ENCODE measurements at regions not wholly inside any gene's neighbourhood (a gene's known extent, or its start where the extent isn't known, plus 50 kb on each side); places are given as distances from the start of the nearest gene placed in this dataset.

DNA sequence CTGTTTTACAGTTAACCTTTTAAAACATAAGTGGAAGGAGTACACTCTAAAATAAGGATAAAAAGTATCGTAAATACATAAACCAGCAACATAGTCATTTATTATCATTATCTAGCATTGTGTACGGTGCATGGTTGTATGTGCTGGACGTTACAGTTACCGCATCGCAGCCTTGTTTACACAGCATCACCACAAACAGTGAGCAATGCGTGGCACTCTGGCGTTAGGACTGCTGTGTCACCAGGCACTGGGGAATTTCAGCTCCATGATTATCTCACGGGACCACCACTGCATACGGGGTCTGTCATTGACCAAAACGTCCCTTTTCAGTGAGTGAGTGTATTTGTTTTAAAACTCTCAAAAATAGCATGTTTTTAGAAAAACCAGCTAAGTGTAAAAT, 103.0 kb upstream of the SNTG2 start:
- Mint-ChIP-seq H3K4me1 (no peaks in the 10 kb centered on the region), H3K4me3 (no peak overlapping the region), H3K36me3 (ENCODE audit: low read depth) (no peaks in the 10 kb centered on the region), H3K9me3 (no peaks in the 10 kb centered on the region), H3K27me3 (peaks cover 3% of the 10 kb centered on the region), H3K27ac (no peak overlapping the region)
- CTCF ChIA-PET: interaction anchor here (0.8 kb wide), 1 partner anchor 107 kb away, joined by 3 read pairs; no protein-coding TSS in a partner anchor
- POLR2A ChIA-PET: interaction anchor here (0.6 kb wide), 1 partner anchor 136 kb away, joined by 10 read pairs; no protein-coding TSS in a partner anchor
- no peak for DNase-seq

- Mint-ChIP-seq H3K4me1 (no peaks in the 10 kb centered on the region), H3K4me3 (no peak overlapping the region), H3K36me3 (ENCODE audit: low read depth) (no peaks in the 10 kb centered on the region), H3K27me3 (peaks cover 3% of the 10 kb centered on the region), H3K27ac (no peak overlapping the region), H3K9me3 (no peaks in the 10 kb centered on the region)
- ChIA-PET CTCF (no interaction called here), POLR2A (no interaction called here)
- no peak for DNase-seq
Measured at GRCh38 chr2:844715-845114, 105.9 kb upstream of the SNTG2 start.

- Mint-ChIP-seq H3K4me3 (no peak overlapping the region), H3K36me3 (ENCODE audit: low read depth) (no peaks in the 10 kb centered on the region), H3K9me3 (no peaks in the 10 kb centered on the region), H3K27ac (no peak overlapping the region), H3K4me1 (no peaks in the 10 kb centered on the region), H3K27me3 (peaks cover 13% of the 10 kb centered on the region)
- ChIA-PET CTCF (no interaction called here), POLR2A (no interaction called here)
- no peak for DNase-seq
Measured at GRCh38 chr2:842151-842803, 108.4 kb upstream of the SNTG2 start.

DNA sequence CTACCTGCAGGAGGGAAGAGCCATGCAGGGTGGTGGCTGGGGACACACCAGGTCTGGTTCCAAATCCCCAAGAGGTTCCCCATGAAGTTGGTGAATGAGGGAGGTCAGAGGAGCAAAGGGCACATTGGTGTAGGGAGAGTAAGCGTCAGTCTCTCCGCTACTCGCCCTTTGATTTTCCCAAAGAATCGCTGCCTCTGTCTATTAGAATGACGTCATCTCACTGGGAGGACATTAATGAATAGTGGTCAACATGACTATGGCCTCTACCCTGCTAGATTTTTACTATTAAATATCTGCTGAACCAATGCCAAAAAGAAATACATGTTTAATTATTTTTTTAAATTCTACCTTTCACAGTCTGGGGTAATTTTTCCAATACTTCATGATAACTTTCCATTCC, 109.6 kb upstream of the SNTG2 start:
- Mint-ChIP-seq H3K4me3 (no peak overlapping the region), H3K9me3 (no peaks in the 10 kb centered on the region), H3K27ac (no peak overlapping the region), H3K36me3 (ENCODE audit: low read depth) (no peaks in the 10 kb centered on the region), H3K4me1 (no peaks in the 10 kb centered on the region), H3K27me3 (peaks cover 13% of the 10 kb centered on the region)
- no peak for DNase-seq
- POLR2A ChIA-PET: no interaction called here
- CTCF ChIA-PET: no interaction called here

- Mint-ChIP-seq H3K4me1 (no peaks in the 10 kb centered on the region), H3K9me3 (no peaks in the 10 kb centered on the region), H3K4me3 (no peak overlapping the region), H3K36me3 (ENCODE audit: low read depth) (no peaks in the 10 kb centered on the region), H3K27me3 (peaks cover 13% of the 10 kb centered on the region), H3K27ac (no peak overlapping the region)
- CTCF ChIA-PET: no interaction called here
- no peak for DNase-seq
- POLR2A ChIA-PET: no interaction called here
Measured at GRCh38 chr2:834233-834632, 116.4 kb upstream of the SNTG2 start.

GRCh38 chr2:833180-833579, 117.5 kb upstream of the SNTG2 start:
- ChIA-PET CTCF (no interaction called here), POLR2A (no interaction called here)
- H3K36me3 Mint-ChIP-seq (ENCODE audit: low read depth): no peaks in the 10 kb centered on the region
- H3K4me1 Mint-ChIP-seq: no peaks in the 10 kb centered on the region
- no peak overlapping the region for H3K27ac Mint-ChIP-seq
- H3K9me3 Mint-ChIP-seq: no peaks in the 10 kb centered on the region
- DNase-seq: no peak
- peaks cover 5% of the 10 kb centered on the region for H3K27me3 Mint-ChIP-seq
- H3K4me3 Mint-ChIP-seq: no peak overlapping the region

- Mint-ChIP-seq H3K4me1 (no peaks in the 10 kb centered on the region), H3K27me3 (peaks cover 2% of the 10 kb centered on the region), H3K4me3 (no peak overlapping the region), H3K27ac (no peak overlapping the region), H3K36me3 (ENCODE audit: low read depth) (no peaks in the 10 kb centered on the region), H3K9me3 (no peaks in the 10 kb centered on the region)
- CTCF ChIA-PET: no interaction called here
- POLR2A ChIA-PET: no interaction called here
- DNase-seq: no peak
Measured at GRCh38 chr2:832635-833034, 118.0 kb upstream of the SNTG2 start.

- Mint-ChIP-seq H3K36me3 (ENCODE audit: low read depth) (no peaks in the 10 kb centered on the region), H3K27me3 (peaks cover 2% of the 10 kb centered on the region), H3K27ac (no peak overlapping the region), H3K4me3 (no peak overlapping the region), H3K4me1 (no peaks in the 10 kb centered on the region), H3K9me3 (no peaks in the 10 kb centered on the region)
- ChIA-PET POLR2A (no interaction called here), CTCF (no interaction called here)
- DNase-seq: no peak
Measured at GRCh38 chr2:831622-832021, 119.0 kb upstream of the SNTG2 start.

DNA sequence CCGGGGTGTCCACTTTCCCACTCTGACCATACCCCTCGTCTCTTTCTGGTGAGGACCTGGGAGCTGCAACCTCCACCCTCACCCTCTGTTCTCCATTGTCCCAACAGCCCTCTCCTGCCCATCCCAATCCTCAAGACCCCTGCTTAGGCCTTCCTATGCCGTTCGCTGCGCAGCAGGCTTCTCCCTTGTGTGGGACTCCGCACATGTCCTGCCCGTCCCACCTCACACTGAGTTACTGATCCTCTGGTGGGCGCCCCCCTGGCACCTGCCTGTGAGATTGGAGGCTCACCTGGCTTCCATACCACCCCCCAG, 119.5 kb upstream of the SNTG2 start:
- CTCF ChIA-PET: no interaction called here
- H3K9me3 Mint-ChIP-seq: no peaks in the 10 kb centered on the region

DNA sequence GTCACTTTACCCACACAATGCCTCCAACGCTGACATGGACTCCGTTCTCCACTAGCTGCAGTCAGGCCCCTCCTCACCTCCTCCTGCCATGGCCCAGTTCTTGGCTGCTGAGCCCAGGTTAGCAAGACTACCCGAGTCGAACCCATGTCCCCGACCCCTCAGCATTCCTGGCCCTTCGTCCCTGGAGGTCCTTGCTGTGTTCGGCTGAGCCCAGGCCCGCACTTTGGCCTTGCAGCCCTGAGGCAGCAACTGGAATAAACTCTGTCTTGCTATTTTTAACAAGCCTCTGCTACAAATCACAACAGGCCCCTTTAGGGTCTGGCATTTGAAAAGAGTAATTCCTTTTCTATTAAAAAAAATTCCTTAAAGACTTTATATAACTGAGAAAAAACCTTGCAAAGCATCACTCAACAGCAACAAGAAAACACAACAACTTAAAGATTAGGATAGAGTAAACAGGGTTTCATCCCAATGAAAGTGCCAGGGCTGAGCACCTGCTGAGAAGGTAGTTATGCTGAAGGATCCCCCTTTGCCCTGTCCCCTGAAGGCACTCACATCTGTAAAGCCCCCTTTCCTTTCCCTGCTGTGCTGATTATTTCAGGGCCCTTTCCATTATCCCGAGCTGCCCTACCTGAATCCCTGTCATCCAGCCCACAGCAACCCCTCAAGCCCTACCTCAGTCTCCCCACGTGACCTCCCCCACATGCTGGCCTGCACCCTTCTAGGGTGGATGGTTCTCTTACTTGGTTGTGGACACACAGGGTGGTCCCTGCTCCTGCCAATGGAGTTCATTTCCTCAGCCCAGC, 120.0 kb upstream of the SNTG2 start:
- H3K36me3 Mint-ChIP-seq (ENCODE audit: low read depth): no peaks in the 10 kb centered on the region
- H3K27ac Mint-ChIP-seq: no peak overlapping the region
- H3K4me3 Mint-ChIP-seq: no peak overlapping the region
- no peaks in the 10 kb centered on the region for H3K9me3 Mint-ChIP-seq
- H3K4me1 Mint-ChIP-seq: no peaks in the 10 kb centered on the region
- POLR2A ChIA-PET: no interaction called here
- CTCF ChIA-PET: no interaction called here
- DNase-seq: no peak
- H3K27me3 Mint-ChIP-seq: peaks cover 2% of the 10 kb centered on the region

More for the DNA sequence above, 119.5 kb upstream of the SNTG2 start:
- Mint-ChIP-seq H3K27ac (no peak overlapping the region), H3K27me3 (peaks cover 2% of the 10 kb centered on the region), H3K4me1 (no peaks in the 10 kb centered on the region), H3K4me3 (no peak overlapping the region), H3K36me3 (ENCODE audit: low read depth) (no peaks in the 10 kb centered on the region)
- POLR2A ChIA-PET: no interaction called here
- no peak for DNase-seq

GRCh38 chr2:829047-829446, 121.6 kb upstream of the SNTG2 start:
- CTCF ChIA-PET: no interaction called here
- Mint-ChIP-seq H3K9me3 (no peaks in the 10 kb centered on the region), H3K27me3 (peaks cover 6% of the 10 kb centered on the region), H3K4me3 (no peak overlapping the region), H3K27ac (no peak overlapping the region), H3K36me3 (ENCODE audit: low read depth) (no peaks in the 10 kb centered on the region), H3K4me1 (no peaks in the 10 kb centered on the region)
- POLR2A ChIA-PET: no interaction called here
- no peak for DNase-seq

GRCh38 chr2:824954-825353, 125.7 kb upstream of the SNTG2 start:
- Mint-ChIP-seq H3K27me3 (peaks cover 3% of the 10 kb centered on the region), H3K27ac (no peak overlapping the region), H3K36me3 (ENCODE audit: low read depth) (no peaks in the 10 kb centered on the region), H3K4me3 (no peak overlapping the region), H3K4me1 (no peaks in the 10 kb centered on the region), H3K9me3 (no peaks in the 10 kb centered on the region)
- POLR2A ChIA-PET: no interaction called here
- no peak for DNase-seq
- CTCF ChIA-PET: no interaction called here

- ChIA-PET CTCF (no interaction called here), POLR2A (no interaction called here)
- H3K9me3 Mint-ChIP-seq: no peaks in the 10 kb centered on the region
Measured at GRCh38 chr2:824524-824923, 126.1 kb upstream of the SNTG2 start.

DNA sequence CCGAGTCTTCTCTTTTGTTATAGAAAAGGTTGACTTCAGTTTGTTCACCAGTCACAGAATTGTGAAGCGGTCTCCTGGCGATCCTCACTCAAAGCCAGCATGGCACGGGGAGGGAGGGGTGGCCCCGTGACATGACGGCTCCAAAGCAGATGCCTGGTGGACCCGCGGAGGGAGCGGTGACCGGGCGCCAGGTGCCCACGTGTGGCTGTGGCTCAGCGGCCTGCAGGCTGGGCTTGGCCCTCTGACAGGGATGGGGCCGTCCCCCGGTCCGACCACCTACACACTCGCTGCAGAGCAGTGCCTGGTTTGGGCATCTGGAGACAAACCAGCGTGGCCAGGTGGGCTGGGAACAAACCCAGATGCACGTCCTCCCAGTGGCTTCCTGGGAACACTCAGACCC, 129.1 kb upstream of the SNTG2 start:
- Mint-ChIP-seq H3K27ac (no peak overlapping the region), H3K27me3 (peaks cover 3% of the 10 kb centered on the region), H3K9me3 (no peaks in the 10 kb centered on the region), H3K4me1 (no peaks in the 10 kb centered on the region), H3K4me3 (no peak overlapping the region), H3K36me3 (ENCODE audit: low read depth) (no peaks in the 10 kb centered on the region)
- CTCF ChIA-PET: no interaction called here
- no peak for DNase-seq
- POLR2A ChIA-PET: no interaction called here

More at GRCh38 chr2:824524-824923, 126.1 kb upstream of the SNTG2 start:
- Mint-ChIP-seq H3K36me3 (ENCODE audit: low read depth) (no peaks in the 10 kb centered on the region), H3K4me1 (no peaks in the 10 kb centered on the region), H3K4me3 (no peak overlapping the region), H3K27me3 (peaks cover 3% of the 10 kb centered on the region), H3K27ac (no peak overlapping the region)
- no peak for DNase-seq
